Posterior vena cava (tissue), 2 donors: ENCODE measurements at regions not wholly inside any gene's neighbourhood (a gene's known extent, or its start where the extent isn't known, plus 50 kb on each side); places are given as distances from the start of the nearest gene placed in this dataset.

Source experiments
- DNase-seq: peaks from one replicate; pipeline ENCODE4 v3.0.0-alpha.2; 2020; ENCODE audit warnings: low spot score
- intact Hi-C, 2 donors: fragments of 100-400 bp; cut with DNase I; formaldehyde crosslinking; loops; one replicate each; pipeline versions ENCODE4 v1.14.1 to v1.14.2; 2022 to 2023
- donor health status: DM: yes; HTN: yes; CAD: no.
- donor health status: DM: yes; HTN: yes; CAD: no.

- intact Hi-C loops: no loop called here
- DNase-seq: no peak
Observed at GRCh38 chr1:216855810-216856209, 132.6 kb upstream of the ESRRG start.

GRCh38 chr1:216854836-216855484, 131.7 kb upstream of the ESRRG start:
- intact Hi-C loops: no loop called here
- DNase-seq: no peak

- no peak for DNase-seq
- intact Hi-C loops: no loop called here
Observed at GRCh38 chr1:216851073-216851472, 127.8 kb upstream of the ESRRG start.

DNA sequence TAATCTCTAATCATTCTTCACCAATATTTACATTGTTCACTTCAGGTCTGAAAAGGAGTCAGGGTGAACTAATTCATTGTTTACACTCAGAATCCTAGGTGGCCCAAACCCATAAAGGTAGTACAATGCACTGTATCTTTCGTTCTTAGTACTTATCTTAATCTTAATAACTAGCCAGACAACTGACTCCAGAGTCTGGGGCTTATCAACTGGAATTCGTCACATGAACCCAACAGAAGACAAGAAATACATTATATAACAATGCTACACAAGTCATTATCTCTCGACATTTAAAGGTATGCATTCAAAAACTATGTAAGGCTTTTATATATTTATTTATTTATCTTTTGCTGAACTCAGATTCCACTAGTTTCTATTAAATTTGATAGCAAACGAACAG, 125.9 kb upstream of the ESRRG start:
- intact Hi-C loops: no loop called here

GRCh38 chr1:216847397-216848036, 124.3 kb upstream of the ESRRG start:
- no peak for DNase-seq
- intact Hi-C loops: no loop called here

More for the DNA sequence above, 125.9 kb upstream of the ESRRG start:
- DNase-seq: no peak

- DNase-seq: no peak
- intact Hi-C loops: no loop called here
Observed at GRCh38 chr1:216846339-216846738, 123.1 kb upstream of the ESRRG start.

DNA sequence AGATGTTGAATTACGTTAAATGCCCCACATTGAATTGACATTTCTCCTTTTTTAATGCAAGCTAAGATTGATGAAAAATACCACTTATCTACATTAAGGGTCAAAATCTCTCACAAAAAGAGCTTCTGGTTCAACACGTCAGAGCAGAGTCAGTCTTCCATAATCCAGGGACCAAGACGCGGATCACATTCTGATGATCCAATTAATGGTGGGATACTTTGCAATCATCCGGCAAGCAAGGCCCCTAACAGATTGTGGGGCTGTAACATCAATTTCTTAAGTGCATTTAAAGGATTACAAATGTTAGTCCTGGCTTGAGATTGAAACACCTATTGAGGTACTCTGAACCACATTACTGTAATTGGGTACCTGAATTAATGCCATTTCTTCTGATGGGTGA, 120.2 kb upstream of the ESRRG start:
- DNase-seq: no peak
- intact Hi-C loops: no loop called here

GRCh38 chr1:216841165-216841564, 117.9 kb upstream of the ESRRG start:
- no peak for DNase-seq
- intact Hi-C loops: no loop called here

DNA sequence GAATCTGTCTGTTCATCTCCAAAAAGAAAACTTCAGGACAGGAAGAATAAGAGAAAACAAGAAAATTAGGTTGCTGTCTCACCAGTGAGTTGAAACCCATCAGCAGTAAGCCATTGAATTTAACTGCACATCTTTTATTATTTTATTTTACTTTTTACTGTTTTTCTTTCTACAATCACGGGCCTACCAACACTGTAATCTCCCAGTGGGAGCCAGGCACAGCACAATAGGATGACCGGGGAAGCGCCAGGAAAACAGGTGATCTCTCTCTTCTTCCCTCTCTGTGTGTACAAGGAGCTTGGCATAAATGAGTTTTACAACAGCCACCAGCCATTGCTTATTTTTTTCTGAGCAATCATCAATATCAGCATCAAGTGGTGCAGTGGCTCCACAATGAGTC, 113.1 kb upstream of the ESRRG start:
- DNase-seq: no peak
- intact Hi-C loops: no loop called here

DNA sequence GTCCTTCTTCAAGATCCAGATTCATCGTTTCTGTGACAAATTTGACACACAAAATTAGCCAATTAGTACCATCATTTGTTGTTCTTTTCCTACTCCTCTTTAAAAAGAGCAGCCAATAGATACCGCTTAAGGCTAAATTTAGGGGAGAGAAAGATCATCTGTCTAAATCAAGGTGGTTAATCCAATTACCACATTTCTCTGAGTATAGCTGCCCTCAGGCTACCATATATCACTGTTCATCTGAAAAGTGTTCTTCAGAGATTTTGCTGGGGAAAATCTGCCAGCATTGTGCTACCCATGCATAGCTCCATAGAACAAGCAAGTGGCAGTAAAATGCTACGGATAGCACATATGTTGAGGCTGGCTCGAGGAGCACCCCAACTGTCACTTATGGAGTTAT, 110.3 kb upstream of the ESRRG start:
- intact Hi-C loops: no loop called here
- DNase-seq: no peak

- intact Hi-C loops: no loop called here
- DNase-seq: no peak
Observed at GRCh38 chr1:216832192-216832591, 109.0 kb upstream of the ESRRG start.

GRCh38 chr1:216830424-216831210, 107.4 kb upstream of the ESRRG start:
- no peak for DNase-seq
- intact Hi-C loops: no loop called here

DNA sequence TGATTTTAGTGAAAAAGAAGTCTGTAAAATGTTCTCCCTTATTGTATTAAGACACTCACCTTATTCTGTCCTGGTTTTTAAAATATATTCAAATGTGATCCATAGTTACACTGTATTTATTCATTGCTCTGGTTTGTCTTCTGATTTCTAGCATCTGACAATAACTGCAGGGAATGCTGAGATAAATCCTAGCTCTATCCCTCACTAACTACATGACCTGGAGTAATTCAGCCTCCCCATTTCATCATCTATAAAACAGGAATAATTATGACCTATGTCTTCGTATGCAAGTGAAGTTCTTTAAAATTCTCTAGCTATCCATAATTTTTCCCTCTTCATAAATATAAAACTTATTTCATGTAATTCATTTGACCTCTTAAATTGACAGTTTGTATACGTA, 104.0 kb upstream of the ESRRG start:
- DNase-seq: no peak
- intact Hi-C loops: no loop called here

- intact Hi-C loops: no loop called here
- no peak for DNase-seq
Observed at GRCh38 chr1:216826646-216827045, 103.4 kb upstream of the ESRRG start.

GRCh38 chr1:216826214-216826613, 103.0 kb upstream of the ESRRG start:
- intact Hi-C loops: no loop called here
- DNase-seq: no peak

DNA sequence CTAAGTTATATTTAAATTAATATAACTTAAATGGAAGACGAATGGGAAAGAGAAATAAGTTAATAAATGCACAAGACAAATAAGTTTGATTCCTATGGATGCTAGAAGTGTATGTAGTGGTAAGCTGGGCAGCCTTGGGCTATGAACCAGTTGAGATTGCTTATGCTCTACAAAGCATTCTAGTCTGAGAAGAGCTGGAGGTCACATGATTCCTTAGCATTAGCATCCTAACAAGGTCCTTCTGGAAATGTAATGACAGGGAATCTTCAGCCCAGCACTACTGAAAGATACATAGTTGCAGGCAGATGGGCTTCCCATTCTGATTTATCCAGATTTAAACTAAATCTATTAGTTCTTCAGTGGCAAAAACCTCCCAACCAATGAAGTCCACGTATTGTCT, 102.3 kb upstream of the ESRRG start:
- DNase-seq: no peak
- intact Hi-C loops: no loop called here

GRCh38 chr1:216824511-216824910, 101.3 kb upstream of the ESRRG start:
- intact Hi-C loops: no loop called here

DNA sequence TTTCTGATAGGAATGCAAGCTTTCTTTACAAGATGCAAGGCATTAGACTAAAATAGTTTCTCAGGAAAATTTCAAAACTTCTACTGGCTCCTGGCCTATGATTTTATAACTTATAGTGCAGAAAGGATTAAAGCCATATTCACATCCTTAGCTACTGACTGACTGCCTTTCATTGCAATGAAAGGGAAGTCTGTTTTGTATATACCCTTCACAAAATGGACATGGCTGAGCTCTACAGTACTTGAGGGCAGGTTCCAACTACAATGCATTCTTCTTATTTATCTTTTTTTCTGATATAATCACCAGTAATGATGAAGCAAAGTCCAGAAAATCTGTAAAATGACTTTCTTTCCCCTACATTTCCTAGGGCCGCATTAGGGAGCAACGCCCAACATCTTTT, 100.5 kb upstream of the ESRRG start:
- intact Hi-C loops: no loop called here
- no peak for DNase-seq

More at GRCh38 chr1:216824511-216824910, 101.3 kb upstream of the ESRRG start:
- no peak for DNase-seq

DNA sequence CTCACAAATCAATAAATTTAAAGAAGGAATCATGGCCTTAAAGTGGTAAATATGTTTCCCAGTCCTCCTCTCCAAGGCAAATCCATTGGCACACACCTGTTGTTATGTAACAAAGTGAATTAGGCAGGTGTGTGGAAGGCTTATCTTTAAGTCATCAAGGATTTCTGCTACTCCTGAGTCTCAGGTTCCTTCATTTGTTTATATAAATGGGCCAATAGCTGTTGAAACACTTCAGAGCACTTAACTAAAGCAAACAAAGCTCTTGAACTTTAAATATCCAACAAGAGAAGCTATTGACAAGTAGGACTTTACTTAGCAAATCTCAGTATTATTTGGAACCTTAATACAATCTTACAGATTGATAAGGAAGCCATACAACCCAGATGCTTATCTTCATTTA, 99.3 kb upstream of the ESRRG start:
- intact Hi-C loops: no loop called here
- no peak for DNase-seq

DNA sequence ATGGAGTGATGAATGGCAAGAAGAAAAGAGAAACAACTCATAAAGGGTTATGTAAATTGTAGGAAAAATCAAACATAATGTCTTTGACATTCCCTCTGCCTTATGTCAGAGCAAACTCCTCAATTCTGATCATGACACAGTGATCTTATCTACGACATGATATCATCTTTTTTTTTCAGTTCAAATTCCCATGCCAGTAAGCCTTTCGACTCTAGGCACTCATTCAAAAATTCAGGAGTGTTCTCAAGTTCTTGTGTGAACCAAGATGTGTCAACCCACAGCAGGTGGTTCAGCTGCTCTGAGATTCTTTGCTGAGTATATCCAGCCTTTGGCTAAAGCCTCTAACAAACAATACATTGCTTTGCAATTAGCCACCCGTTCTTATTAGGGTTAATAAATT, 97.1 kb upstream of the ESRRG start:
- no peak for DNase-seq
- intact Hi-C loops: no loop called here

DNA sequence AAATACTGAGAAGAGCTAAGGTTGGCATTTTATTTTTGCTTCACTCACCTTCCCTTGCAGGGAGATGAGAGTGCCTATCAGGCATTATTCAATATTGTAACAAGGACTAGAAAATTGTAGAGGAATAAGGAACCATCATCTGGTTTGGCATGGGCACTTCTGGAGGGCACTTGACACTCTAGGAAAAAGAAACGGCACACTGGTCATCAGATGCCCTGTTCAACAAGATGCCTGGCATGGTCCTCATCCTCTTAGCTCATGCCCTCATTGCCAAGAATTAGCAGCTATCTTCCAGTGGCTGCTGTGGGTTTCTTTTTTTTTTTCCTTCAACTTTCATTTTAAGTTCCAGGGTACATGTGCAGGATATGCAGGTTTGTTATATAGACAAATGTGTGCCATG, 95.1 kb upstream of the ESRRG start:
- no peak for DNase-seq
- intact Hi-C loops: no loop called here
